IPS-NIHi11 (cell line): ENCODE measurements at regions not wholly inside any gene's neighbourhood (a gene's known extent, or its start where the extent isn't known, plus 50 kb on each side); places are given as distances from the start of the nearest gene placed in this dataset.
A peak's percentile ranks its signal among the peaks of the same experiment; 100 is the strongest.

Experiments
- DNase-seq: peaks from one replicate; pipeline ENCODE4 v3.0.0; 2012; ENCODE audit warnings: mixed read lengths, low spot score

GRCh38 chr6:54991761-54992330 lies 145.3 kb downstream of the FAM83B start:
- no peak for DNase-seq

- peak; percentile 12 for DNase-seq
These were observed 146.2 kb downstream of the FAM83B start for GRCh38 chr6:54992789-54993188.

GRCh38 chr6:54993294-54993693 lies 146.7 kb downstream of the FAM83B start:
- DNase-seq = no peak

- DNase-seq = no peak
These were observed 147.4 kb downstream of the FAM83B start for GRCh38 chr6:54993948-54994347.

- DNase-seq = no peak
These were observed 152.0 kb downstream of the FAM83B start for GRCh38 chr6:54998576-54998975.

GRCh38 chr6:55003719-55004430 lies 157.3 kb downstream of the FAM83B start:
- DNase-seq = no peak

GRCh38 chr6:55009131-55009530 lies 162.6 kb downstream of the FAM83B start:
- no peak for DNase-seq

- no peak for DNase-seq
These were observed 163.3 kb upstream of the HCRTR2 start for GRCh38 chr6:55011034-55011433.

GRCh38 chr6:55012454-55012853 lies 161.9 kb upstream of the HCRTR2 start:
- DNase-seq = no peak

GRCh38 chr6:55014321-55015088 lies 159.8 kb upstream of the HCRTR2 start:
- DNase-seq = no peak

GRCh38 chr6:55016261-55016660 lies 158.1 kb upstream of the HCRTR2 start:
- DNase-seq = no peak

- no peak for DNase-seq
These were observed 156.6 kb upstream of the HCRTR2 start for GRCh38 chr6:55017555-55018300.

- no peak for DNase-seq
These were observed 154.7 kb upstream of the HCRTR2 start for GRCh38 chr6:55019591-55019990.

GRCh38 chr6:55023230-55023629 lies 151.1 kb upstream of the HCRTR2 start:
- no peak for DNase-seq

GRCh38 chr6:55033016-55033546 lies 141.2 kb upstream of the HCRTR2 start:
- no peak for DNase-seq

- DNase-seq = no peak
These were observed 139.6 kb upstream of the HCRTR2 start for GRCh38 chr6:55034752-55035151.

GRCh38 chr6:55040102-55040848 lies 134.0 kb upstream of the HCRTR2 start:
- DNase-seq = no peak

GRCh38 chr6:55046869-55047422 lies 127.4 kb upstream of the HCRTR2 start:
- no peak for DNase-seq

- no peak for DNase-seq
These were observed 126.8 kb upstream of the HCRTR2 start for GRCh38 chr6:55047451-55048044.

GRCh38 chr6:55049866-55050265 lies 124.4 kb upstream of the HCRTR2 start:
- no peak for DNase-seq

GRCh38 chr6:55052846-55053245 lies 121.5 kb upstream of the HCRTR2 start:
- DNase-seq = no peak
